Type B pancreatic cell (in vitro differentiated cells): ENCODE measurements at regions not wholly inside any gene's neighbourhood (a gene's known extent, or its start where the extent isn't known, plus 50 kb on each side); places are given as distances from the start of the nearest gene placed in this dataset.

Experiments
- DNase-seq: peaks from one replicate; pipeline ENCODE4 v3.0.0; 2021; ENCODE audit warnings: mixed read lengths; ENCODE audit not compliant: unreplicated experiment; ENCODE audit errors: extremely low spot score
- H3K27ac Mint-ChIP-seq: 2 replicates; pipeline ENCODE4 v1.8.0; 2021; ENCODE audit warnings: mild to moderate bottlenecking, mixed read lengths
- H3K27me3 Mint-ChIP-seq: 2 replicates; pipeline ENCODE4 v1.8.0; 2021; ENCODE audit warnings: mixed read lengths
- H3K36me3 Mint-ChIP-seq: 2 replicates; pipeline ENCODE4 v1.8.0; 2021; ENCODE audit warnings: mixed read lengths
- H3K4me1 Mint-ChIP-seq: one replicate; pipeline ENCODE4 v1.8.0; 2021; ENCODE audit warnings: mixed read lengths; ENCODE audit not compliant: unreplicated experiment
- H3K4me3 Mint-ChIP-seq: 2 replicates; pipeline ENCODE4 v1.8.0; 2021; ENCODE audit warnings: mild to moderate bottlenecking, mixed read lengths
- H3K9me3 Mint-ChIP-seq: 2 replicates; pipeline ENCODE4 v1.8.0; 2021; ENCODE audit warnings: mixed read lengths
- TF ChIP-seq, protein P1 (sequence below): fragments of 200-600 bp; sonication (generic); conservative IDR thresholded peaks from 2 replicates; pipeline ENCODE4 v1.5.0; 2021; ENCODE audit warnings: antibody characterized with exemption, mild to moderate bottlenecking

DNA sequence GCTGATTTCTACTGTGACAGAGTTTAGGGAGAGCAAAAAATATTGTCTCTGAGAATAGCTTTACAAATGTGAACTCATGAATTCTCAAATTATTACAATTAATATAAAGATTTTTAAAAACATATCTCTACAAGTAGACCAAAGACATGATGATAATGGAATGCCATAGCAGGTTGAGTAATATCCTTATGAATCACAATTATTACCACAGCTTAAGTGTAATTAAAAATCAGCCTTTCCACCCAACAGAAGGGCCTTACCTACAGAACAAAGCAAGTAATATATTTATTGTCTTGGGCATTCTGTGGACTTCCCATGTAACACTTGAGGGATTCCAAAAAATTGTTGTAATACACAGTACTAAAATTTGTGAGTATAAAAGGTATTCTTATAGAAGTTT lies 1099.6 kb upstream of the GJE1 start:
- H3K9me3 Mint-ChIP-seq: no peaks in the 10 kb centered on the region
- no peaks in the 10 kb centered on the region for H3K27me3 Mint-ChIP-seq
- H3K27ac Mint-ChIP-seq: no peak overlapping the region
- no peaks in the 10 kb centered on the region for H3K36me3 Mint-ChIP-seq
- DNase-seq: no peak
- H3K4me1 Mint-ChIP-seq: no peaks in the 10 kb centered on the region
- TF ChIP-seq, protein P1, sequence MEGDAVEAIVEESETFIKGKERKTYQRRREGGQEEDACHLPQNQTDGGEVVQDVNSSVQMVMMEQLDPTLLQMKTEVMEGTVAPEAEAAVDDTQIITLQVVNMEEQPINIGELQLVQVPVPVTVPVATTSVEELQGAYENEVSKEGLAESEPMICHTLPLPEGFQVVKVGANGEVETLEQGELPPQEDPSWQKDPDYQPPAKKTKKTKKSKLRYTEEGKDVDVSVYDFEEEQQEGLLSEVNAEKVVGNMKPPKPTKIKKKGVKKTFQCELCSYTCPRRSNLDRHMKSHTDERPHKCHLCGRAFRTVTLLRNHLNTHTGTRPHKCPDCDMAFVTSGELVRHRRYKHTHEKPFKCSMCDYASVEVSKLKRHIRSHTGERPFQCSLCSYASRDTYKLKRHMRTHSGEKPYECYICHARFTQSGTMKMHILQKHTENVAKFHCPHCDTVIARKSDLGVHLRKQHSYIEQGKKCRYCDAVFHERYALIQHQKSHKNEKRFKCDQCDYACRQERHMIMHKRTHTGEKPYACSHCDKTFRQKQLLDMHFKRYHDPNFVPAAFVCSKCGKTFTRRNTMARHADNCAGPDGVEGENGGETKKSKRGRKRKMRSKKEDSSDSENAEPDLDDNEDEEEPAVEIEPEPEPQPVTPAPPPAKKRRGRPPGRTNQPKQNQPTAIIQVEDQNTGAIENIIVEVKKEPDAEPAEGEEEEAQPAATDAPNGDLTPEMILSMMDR: no peak
- H3K4me3 Mint-ChIP-seq: no peak overlapping the region

DNA sequence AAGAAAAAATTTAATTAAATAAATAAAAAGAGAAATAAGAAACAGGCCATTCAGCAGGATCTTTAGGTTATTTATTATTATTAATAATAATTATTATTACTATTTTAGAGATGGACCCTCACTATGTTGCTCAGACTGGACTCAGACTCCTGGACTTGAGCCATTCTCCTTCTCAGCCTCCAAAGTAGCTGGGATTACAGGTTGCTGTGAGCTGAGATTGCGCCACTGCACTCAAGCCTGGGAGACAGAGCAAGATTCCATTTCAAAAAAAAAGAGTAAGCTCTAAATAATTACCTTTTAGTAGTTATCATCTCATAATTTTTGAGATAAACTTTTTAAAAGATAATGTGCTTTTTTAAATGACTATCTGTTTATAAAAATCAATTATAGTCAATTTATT lies 1102.8 kb upstream of the GJE1 start:
- no peak for DNase-seq
- H3K4me1 Mint-ChIP-seq: peaks cover 5% of the 10 kb centered on the region
- H3K9me3 Mint-ChIP-seq: peaks cover 14% of the 10 kb centered on the region
- H3K36me3 Mint-ChIP-seq: no peaks in the 10 kb centered on the region
- no peaks in the 10 kb centered on the region for H3K27me3 Mint-ChIP-seq
- no peak overlapping the region for H3K4me3 Mint-ChIP-seq
- no peak overlapping the region for H3K27ac Mint-ChIP-seq
- TF ChIP-seq, protein P1: no peak

DNA sequence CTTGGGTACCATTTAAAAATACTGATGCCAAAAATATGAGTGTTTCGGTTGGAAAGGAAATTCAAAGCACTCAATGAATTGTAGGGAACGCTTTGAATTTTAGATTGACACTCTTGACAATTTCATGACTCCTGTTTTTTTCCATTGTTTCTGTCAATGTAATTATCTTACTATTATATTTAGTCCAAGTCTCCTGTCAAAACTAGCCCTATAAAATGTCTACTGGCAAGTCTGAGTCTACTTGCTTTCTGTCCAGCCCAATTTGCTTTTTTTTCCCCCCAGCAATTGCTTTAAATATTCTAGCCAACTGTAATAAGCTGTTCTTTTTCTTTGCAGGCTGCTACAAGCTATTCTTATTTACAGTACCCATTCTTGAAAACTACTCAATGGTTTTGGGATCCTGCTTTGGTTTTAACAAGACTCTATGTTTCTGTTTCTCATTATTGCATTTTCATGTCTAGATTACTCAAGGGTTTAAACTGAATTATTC lies 1103.9 kb upstream of the GJE1 start:
- no peak overlapping the region for H3K27ac Mint-ChIP-seq

DNA sequence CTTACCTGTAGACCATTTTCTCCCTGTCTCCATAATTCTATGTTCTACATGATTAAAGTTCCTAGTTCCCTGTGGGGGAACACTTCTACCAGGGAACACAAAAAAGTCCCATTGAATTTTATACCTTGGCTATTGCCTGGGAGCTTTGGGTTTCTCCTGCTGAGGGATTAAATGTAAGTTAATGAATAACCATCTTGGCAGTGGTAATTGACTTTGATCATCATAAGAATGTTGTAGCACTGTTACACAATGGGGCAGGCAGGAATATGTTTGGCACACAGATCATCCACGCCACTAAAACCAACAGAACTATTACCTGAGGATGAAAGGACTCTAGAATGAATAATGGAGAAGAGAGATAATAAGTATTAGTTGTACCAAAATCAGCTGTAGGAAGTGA lies 1106.2 kb upstream of the GJE1 start:
- Mint-ChIP-seq H3K27ac (no peak overlapping the region), H3K27me3 (no peaks in the 10 kb centered on the region), H3K36me3 (no peaks in the 10 kb centered on the region), H3K4me1 (peaks cover 5% of the 10 kb centered on the region), H3K4me3 (no peak overlapping the region), H3K9me3 (peaks cover 20% of the 10 kb centered on the region)
- TF ChIP-seq, protein P1: no peak
- DNase-seq: no peak

More for the DNA sequence above, 1103.9 kb upstream of the GJE1 start:
- TF ChIP-seq, protein P1: no peak
- H3K4me1 Mint-ChIP-seq: peaks cover 5% of the 10 kb centered on the region
- no peaks in the 10 kb centered on the region for H3K27me3 Mint-ChIP-seq
- DNase-seq: no peak
- no peak overlapping the region for H3K4me3 Mint-ChIP-seq
- no peaks in the 10 kb centered on the region for H3K36me3 Mint-ChIP-seq
- H3K9me3 Mint-ChIP-seq: peaks cover 17% of the 10 kb centered on the region

DNA sequence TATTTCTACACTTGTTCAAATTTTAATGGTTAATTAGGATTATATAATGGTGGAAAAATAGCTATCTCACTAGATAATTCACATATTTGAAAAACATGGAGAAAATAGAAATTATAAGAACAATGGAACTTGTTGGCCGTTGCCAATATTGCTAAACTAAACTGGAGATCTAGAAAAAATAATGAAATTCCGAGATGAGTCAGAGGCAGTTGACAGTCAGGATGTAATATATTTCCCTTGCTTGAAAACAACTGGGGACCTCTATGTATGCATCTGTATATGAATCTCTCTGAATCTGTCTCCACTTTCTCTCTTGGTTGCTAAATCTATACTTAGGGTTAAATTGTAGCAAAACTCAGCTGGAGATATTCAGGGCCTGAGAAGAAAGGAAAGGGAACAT lies 1108.2 kb upstream of the GJE1 start:
- Mint-ChIP-seq H3K4me3 (no peak overlapping the region), H3K9me3 (peaks cover 20% of the 10 kb centered on the region), H3K27me3 (no peaks in the 10 kb centered on the region), H3K27ac (no peak overlapping the region), H3K36me3 (no peaks in the 10 kb centered on the region), H3K4me1 (peaks cover 5% of the 10 kb centered on the region)
- no peak for DNase-seq
- TF ChIP-seq, protein P1: no peak

DNA sequence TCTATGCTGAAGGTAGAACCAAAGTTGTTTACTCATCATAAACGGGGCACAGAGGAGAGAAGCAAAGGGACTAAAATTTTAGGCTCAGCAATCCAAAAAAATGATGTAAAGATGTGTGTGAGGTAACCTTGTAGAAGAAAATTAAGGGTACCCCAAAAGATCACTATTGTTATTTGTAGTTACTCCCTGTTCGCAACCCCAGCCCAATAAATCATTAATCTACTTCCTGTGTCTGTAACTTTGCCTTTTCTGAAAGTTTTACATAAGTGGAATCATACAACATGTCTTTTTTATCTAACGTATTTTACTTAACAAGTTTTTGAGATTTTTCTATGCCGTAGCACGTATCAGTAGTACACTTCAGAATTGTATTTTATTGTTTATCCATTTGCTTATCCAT lies 1114.8 kb upstream of the GJE1 start:
- H3K4me1 Mint-ChIP-seq: no peaks in the 10 kb centered on the region
- peaks cover 4% of the 10 kb centered on the region for H3K9me3 Mint-ChIP-seq
- DNase-seq: no peak
- H3K27me3 Mint-ChIP-seq: no peaks in the 10 kb centered on the region
- H3K27ac Mint-ChIP-seq: no peak overlapping the region
- H3K4me3 Mint-ChIP-seq: no peak overlapping the region
- TF ChIP-seq, protein P1: no peak
- no peaks in the 10 kb centered on the region for H3K36me3 Mint-ChIP-seq
